ENCODE measurements at regions not wholly inside any gene's neighbourhood (a gene's known extent, or its start where the extent isn't known, plus 50 kb on each side); places are given as distances from the start of the nearest gene placed in this dataset.

DNA sequence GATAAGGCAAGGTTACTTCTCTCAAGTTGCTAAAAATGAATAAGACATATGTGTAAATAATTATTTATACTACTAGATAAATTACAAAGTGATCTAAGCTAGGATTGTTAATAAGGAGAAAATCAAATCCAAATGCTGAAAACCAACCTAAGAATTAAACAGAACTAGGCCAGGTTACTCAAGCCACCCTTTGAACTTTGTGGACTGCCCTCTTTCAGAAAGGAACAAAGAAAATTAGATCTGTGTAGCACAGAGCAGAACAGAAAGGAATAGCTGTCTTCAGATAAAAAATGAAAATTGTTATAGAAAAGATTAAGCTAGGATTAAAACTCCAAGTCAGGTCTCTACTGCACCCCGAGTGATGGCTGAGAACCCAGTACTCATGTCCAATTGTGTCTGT lies 158.2 kb upstream of the LRIG1 start:
- H4K20me1 ChIP-seq (ENCODE audit: insufficient read depth): no peaks in the 10 kb centered on the region
- ChIA-PET RAD21 (ENCODE audit: low non-redundant PET in 1 of 2, low total read pairs in 2 of 2, uncharacterized antibody in 2 of 2, unreplicated experiment in 2 of 2) (no interaction called here), CTCF (no interaction called here), POLR2A (no interaction called here)
- no peaks in the 10 kb centered on the region for H3K36me3 ChIP-seq (ENCODE audit: control insufficient read depth in 1 of 2, insufficient read depth in 2 of 2, low read length in 2 of 2)
- ATAC-seq (no peak), DNase-seq (ENCODE audit: low read depth, low spot score) (no peak)
- no peaks in the 10 kb centered on the region for H3K4me1 ChIP-seq (ENCODE audit: control insufficient read depth in 1 of 2, insufficient read depth in 2 of 2, low read length in 2 of 2)
- BruUV-seq (replicated peaks): no TSS peak
- no peak overlapping the region for H3K9ac ChIP-seq (ENCODE audit: low read length)
- TF ChIP-seq SIN3A (IDR thresholded peaks at IDR 0.05; ENCODE audit: low read depth) (no peak), CBX3 (IDR thresholded peaks at IDR 0.05; ENCODE audit: low read depth) (no peak)
- no peaks in the 10 kb centered on the region; the same call in 1 of the 2 replicates for H3K27me3 ChIP-seq (ENCODE audit: insufficient read depth, low read length)
- H3K9me3 ChIP-seq (ENCODE audit: control insufficient read depth in 1 of 2, insufficient read depth in 1 of 2, low read depth in 1 of 2, low read length in 2 of 2): no peaks in the 10 kb centered on the region
- H3K4me3 ChIP-seq (replicated peaks in 1 of 2; ENCODE audit: low read depth in 1 of 2, low read length in 2 of 2): no peak overlapping the region
- no peak overlapping the region for H3K4me2 ChIP-seq (ENCODE audit: low read length)
- intact Hi-C loops (cut with micrococcal nuclease): no loop called here
- H3K9me2 ChIP-seq (ENCODE audit: insufficient read depth): no peaks in the 10 kb centered on the region
- no peaks in the 10 kb centered on the region for H3K79me2 ChIP-seq (ENCODE audit: insufficient read depth, low read length)
- H2AFZ ChIP-seq (ENCODE audit: low read depth, low read length, poor library complexity, severe bottlenecking): no peak overlapping the region
- H3K27ac ChIP-seq (ENCODE audit: low read depth, low read length): no peak overlapping the region

- no peak for DNase-seq (ENCODE audit: low read depth, low spot score)
- H3K36me3 ChIP-seq (ENCODE audit: control insufficient read depth in 1 of 2, insufficient read depth in 2 of 2, low read length in 2 of 2): no peaks in the 10 kb centered on the region
- intact Hi-C loops (cut with micrococcal nuclease): no loop called here
- no peak for TF ChIP-seq EGR1 (IDR thresholded peaks at IDR 0.05; ENCODE audit: low read depth)
- TF ChIP-seq RAD21 (IDR thresholded peaks at IDR 0.05; ENCODE audit: low read depth): no peak
- no peak for TF ChIP-seq JUND (IDR thresholded peaks at IDR 0.05)
- TF ChIP-seq REST (IDR thresholded peaks at IDR 0.05; ENCODE audit: low read depth): no peak
- no peak for TF ChIP-seq ZNF274 (IDR thresholded peaks at IDR 0.05; ENCODE audit: low read depth, low read length)
- TF ChIP-seq CTCF (IDR thresholded peaks at IDR 0.05 in 2 of 3, conservative IDR thresholded peaks at IDR 0.05 in 1 of 3; ENCODE audit: borderline replicate concordance in 1 of 3, insufficient read depth in 1 of 3, low read depth in 2 of 3, low read length in 2 of 3): no peak
- no peak for TF ChIP-seq FOSL1 (IDR thresholded peaks at IDR 0.05; ENCODE audit: low read depth)
- no peak for TF ChIP-seq EZH2phosphoT487 (IDR thresholded peaks at IDR 0.05; ENCODE audit: borderline replicate concordance)
- TF ChIP-seq SP1 (IDR thresholded peaks at IDR 0.05; ENCODE audit: low read depth): no peak
- no peak for TF ChIP-seq EZH2 (IDR thresholded peaks at IDR 0.05)
- TF ChIP-seq POLR2A (IDR thresholded peaks at IDR 0.05; ENCODE audit: borderline replicate concordance, extremely low read depth, insufficient read depth, insufficient read length): no peak
- TF ChIP-seq TCF7L2 (IDR thresholded peaks at IDR 0.05; ENCODE audit: borderline replicate concordance, extremely low read depth, insufficient read depth, insufficient read length): no peak
- TF ChIP-seq, protein P1, sequence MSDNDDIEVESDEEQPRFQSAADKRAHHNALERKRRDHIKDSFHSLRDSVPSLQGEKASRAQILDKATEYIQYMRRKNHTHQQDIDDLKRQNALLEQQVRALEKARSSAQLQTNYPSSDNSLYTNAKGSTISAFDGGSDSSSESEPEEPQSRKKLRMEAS (IDR thresholded peaks at IDR 0.05): no peak
- TF ChIP-seq SRF (IDR thresholded peaks at IDR 0.05; ENCODE audit: low read depth): no peak
Measured at GRCh38 chr3:66661628-66662027, 160.8 kb upstream of the LRIG1 start.

More at GRCh38 chr3:66661628-66662027, 160.8 kb upstream of the LRIG1 start:
- H3K4me2 ChIP-seq (ENCODE audit: low read length): no peak overlapping the region
- H3K9me2 ChIP-seq (ENCODE audit: insufficient read depth): no peaks in the 10 kb centered on the region
- RAD21 ChIA-PET (ENCODE audit: low non-redundant PET in 1 of 2, low total read pairs in 2 of 2, uncharacterized antibody in 2 of 2, unreplicated experiment in 2 of 2): no interaction called here
- no peak for ATAC-seq
- no peak overlapping the region for H3K4me3 ChIP-seq (replicated peaks in 1 of 2; ENCODE audit: low read depth in 1 of 2, low read length in 2 of 2)
- H3K27ac ChIP-seq (ENCODE audit: low read depth, low read length): no peak overlapping the region
- no peaks in the 10 kb centered on the region for H4K20me1 ChIP-seq (ENCODE audit: insufficient read depth)
- POLR2A ChIA-PET: no interaction called here
- H3K9ac ChIP-seq (ENCODE audit: low read length): no peak overlapping the region
- CTCF ChIA-PET: no interaction called here
- H2AFZ ChIP-seq (ENCODE audit: low read depth, low read length, poor library complexity, severe bottlenecking): no peak overlapping the region
- no TSS peak for BruUV-seq (replicated peaks)
- no peaks in the 10 kb centered on the region for H3K4me1 ChIP-seq (ENCODE audit: control insufficient read depth in 1 of 2, insufficient read depth in 2 of 2, low read length in 2 of 2)
- H3K9me3 ChIP-seq (ENCODE audit: control insufficient read depth in 1 of 2, insufficient read depth in 1 of 2, low read depth in 1 of 2, low read length in 2 of 2): no peaks in the 10 kb centered on the region
- no peaks in the 10 kb centered on the region for H3K79me2 ChIP-seq (ENCODE audit: insufficient read depth, low read length)
- H3K27me3 ChIP-seq (ENCODE audit: insufficient read depth, low read length): peaks cover 13% of the 10 kb centered on the region; the same call in 1 of the 2 replicates

Data from HCT116 (cell line).